Renal pelvis (tissue), 1 donor: ENCODE measurements at regions not wholly inside any gene's neighbourhood (a gene's known extent, or its start where the extent isn't known, plus 50 kb on each side); places are given as distances from the start of the nearest gene placed in this dataset.
A peak's percentile ranks its signal among the peaks of the same experiment; 100 is the strongest.

ENCODE experiments used
- DNase-seq: peaks from one replicate; pipeline ENCODE4 v3.0.0-alpha.2; 2013

DNA sequence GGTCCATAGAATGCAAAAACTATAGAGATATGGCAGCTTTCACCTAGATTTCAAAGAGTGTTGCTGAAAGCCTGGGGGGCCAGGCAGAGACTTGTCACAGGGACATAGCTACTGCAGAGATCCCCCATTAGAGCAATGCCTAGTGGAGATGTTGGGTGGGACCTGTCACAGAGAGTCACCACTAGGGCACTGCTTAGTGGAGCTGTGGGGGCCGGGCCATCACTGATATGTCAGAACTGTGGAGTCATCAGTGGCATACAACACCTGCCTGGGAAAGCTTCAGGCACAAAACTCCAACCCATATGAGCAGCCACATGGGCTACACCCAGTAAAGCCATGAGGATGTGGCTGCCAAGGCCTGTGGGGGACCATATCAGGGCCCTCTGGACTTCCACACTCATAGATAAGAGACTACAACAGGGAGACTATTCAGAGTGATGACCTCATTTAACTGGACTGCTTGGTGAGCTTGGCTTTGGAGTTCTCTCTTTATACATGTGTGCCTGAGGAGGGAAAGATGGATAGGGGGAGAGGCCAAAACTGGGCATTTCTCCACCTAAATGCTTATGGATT, 176.3 kb downstream of the ZNF621 start:
- no peak for DNase-seq

GRCh38 chr3:40704224-40704623, 179.5 kb downstream of the ZNF621 start:
- no peak for DNase-seq

DNA sequence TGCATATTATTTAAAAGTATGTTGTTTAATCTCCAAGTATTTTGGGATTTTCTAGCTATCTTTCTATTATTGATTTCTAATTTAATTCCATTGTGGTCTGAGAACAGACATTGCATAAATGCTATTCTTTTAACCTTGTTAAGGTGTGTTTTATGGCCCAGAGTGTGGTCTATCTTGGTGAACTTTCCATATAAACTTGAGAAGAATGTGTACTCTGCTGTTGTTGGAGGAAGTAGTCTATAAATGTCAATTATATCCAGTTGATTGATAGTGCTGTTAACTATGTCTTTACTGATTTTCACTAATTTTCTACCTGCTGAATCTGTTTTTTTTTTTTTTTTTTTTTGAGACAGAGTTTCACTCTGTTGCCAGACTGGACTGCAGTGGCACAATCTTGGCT, 180.9 kb downstream of the ZNF621 start:
- no peak for DNase-seq

- no peak for DNase-seq
Observed at GRCh38 chr3:40713306-40713705, 188.5 kb downstream of the ZNF621 start.

DNA sequence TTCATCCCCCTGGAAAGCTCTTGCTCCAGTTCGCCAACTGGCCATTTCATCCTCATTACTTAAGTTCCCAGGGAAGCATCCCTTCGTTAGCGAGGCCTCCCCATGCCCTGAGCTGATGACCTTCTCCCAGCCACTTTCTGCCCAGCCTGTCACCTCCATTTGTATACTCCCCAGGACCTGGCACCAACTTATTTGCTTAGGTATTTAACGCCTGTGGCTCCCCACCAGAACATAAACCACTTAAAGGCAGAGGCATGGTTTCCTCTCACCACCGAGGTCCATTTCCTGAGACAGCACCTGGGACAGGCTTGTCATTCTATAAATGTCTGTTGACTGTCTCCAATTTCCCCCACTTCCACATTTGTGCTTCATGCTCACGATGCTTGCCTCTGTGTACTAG, 189.0 kb downstream of the ZNF621 start:
- DNase-seq, result no peak

- DNase-seq, result no peak
Observed at GRCh38 chr3:40714771-40715345, 190.1 kb downstream of the ZNF621 start.

DNA sequence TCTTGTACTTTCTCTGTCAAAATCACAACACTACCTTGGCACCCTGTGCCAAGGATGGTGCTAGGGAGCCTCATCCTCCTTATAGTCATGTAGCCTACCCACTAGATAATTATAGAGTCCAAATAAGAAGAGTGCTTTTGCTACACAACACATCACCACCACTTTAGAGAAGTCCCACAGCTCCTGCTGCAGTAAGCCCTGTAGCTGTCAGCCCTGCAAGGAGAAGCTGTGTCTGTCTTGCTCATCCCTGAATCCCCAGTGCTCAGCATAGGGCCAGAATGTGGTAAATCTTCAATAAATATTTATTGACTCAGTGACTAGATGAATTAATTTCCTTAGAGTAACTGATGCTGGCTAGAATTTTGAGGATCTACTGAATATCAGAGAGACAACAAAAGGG, 190.8 kb downstream of the ZNF621 start:
- no peak for DNase-seq

- DNase-seq, result no peak
Observed at GRCh38 chr3:40717471-40717870, 192.7 kb downstream of the ZNF621 start.

- DNase-seq, result no peak
Observed at GRCh38 chr3:40718209-40718608, 193.4 kb downstream of the ZNF621 start.

- DNase-seq, result no peak
Observed at GRCh38 chr3:40718681-40719080, 193.9 kb downstream of the ZNF621 start.

GRCh38 chr3:40719660-40720287, 195.0 kb downstream of the ZNF621 start:
- DNase-seq, result peak; percentile 58

DNA sequence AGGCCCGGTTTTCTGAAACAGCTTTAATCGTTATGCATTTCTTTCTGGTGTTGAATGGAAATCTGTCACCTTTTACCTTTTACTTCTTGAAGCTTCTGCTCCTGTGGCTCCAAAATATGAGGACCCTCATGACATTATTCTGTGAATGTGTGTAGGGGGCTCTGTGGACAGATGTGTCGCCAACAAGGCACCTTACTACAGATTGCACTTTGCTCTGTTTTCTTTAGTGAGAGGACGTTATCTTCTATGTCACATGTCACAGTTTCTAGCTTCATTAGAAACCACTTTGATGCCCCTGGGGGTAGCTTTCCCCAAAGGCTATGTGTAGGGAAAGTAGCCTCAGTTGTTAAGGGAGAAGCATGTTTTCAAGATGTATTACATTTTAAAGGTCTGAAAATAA, 195.6 kb downstream of the ZNF621 start:
- DNase-seq, result no peak

DNA sequence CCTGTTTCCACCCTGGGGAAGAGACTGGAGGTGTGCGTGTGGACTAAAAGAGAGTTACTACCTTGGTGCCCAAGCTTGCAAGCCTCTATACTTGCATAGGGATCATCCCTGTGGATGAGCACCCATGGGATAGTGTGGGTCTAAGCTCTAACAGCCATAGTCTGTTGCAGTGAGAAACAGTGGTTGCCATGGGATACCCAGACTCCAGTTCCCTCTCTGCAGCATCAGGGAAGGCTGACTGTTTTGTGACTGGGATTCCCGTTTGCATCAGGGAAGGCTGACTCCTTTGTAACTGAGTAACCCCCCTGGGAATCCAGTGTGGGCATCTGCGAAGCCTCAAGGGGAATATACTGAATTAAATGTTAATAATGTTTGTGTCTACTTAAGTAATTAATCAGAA, 196.1 kb downstream of the ZNF621 start:
- DNase-seq, result no peak

- DNase-seq, result no peak
Observed at GRCh38 chr3:40723083-40723660, 198.4 kb downstream of the ZNF621 start.

DNA sequence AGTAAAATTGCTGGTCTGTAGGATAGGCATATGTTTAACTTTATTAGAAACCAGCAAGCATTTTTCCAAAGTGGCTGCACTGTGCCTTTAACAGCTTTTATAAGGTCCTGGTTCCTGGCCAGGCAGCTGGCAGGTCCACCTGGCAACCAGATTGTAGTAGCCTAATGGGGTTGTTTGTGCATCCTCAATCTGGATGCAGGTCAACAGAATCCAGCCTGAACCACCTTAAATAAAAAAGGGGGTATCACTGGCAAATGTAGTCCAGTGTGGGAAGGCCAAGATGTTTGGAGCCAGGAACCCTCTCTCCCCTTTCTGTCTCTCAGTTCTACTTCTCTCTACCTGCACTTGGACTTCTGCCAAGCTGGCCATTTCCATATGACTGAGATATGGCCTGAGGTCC, 200.3 kb downstream of the ZNF621 start:
- DNase-seq, result no peak

DNA sequence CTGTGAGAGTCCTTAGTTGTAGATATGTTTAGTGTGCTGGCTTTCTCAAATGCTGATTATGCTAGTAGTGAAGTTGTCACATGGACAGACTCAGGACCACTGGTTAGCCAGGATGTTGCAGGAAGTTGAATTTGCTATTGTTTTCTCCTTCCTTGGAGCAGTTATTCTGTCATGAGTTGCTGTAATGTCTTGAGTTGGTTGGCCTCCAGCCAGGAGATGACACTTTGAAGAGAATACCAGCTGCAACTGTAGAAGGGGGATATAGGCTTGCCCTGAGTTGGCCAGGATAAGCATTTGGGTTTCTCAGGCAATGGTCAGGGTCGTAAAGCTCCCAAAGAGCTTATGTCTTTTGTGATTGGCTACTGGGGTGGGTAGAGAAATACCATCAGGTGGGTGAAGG, 206.7 kb downstream of the ZNF621 start:
- DNase-seq, result no peak

- no peak for DNase-seq
Observed at GRCh38 chr3:40736943-40737342, 212.2 kb downstream of the ZNF621 start.

- DNase-seq, result no peak
Observed at GRCh38 chr3:40737343-40737742, 212.6 kb downstream of the ZNF621 start.

- DNase-seq, result no peak
Observed at GRCh38 chr3:40739971-40740370, 215.2 kb downstream of the ZNF621 start.

- peak; percentile 67 for DNase-seq
Observed at GRCh38 chr3:40741729-40742128, 217.0 kb downstream of the ZNF621 start.

GRCh38 chr3:40745381-40746106, 220.8 kb downstream of the ZNF621 start:
- no peak for DNase-seq

- DNase-seq, result no peak
Observed at GRCh38 chr3:40751666-40752065, 226.9 kb downstream of the ZNF621 start.

- DNase-seq, result no peak
Observed at GRCh38 chr3:40752492-40752891, 227.7 kb downstream of the ZNF621 start.
